HG02798 (cell line): ENCODE measurements at regions not wholly inside any gene's neighbourhood (a gene's known extent, or its start where the extent isn't known, plus 50 kb on each side); places are given as distances from the start of the nearest gene placed in this dataset.

Experiments used
- ATAC-seq: cut with Tn5 transposase; IDR thresholded peaks from one replicate; pipeline ENCODE4 v1.9.1; 2021; ENCODE audit warnings: mild to moderate bottlenecking; ENCODE audit not compliant: unreplicated experiment, poor library complexity

DNA sequence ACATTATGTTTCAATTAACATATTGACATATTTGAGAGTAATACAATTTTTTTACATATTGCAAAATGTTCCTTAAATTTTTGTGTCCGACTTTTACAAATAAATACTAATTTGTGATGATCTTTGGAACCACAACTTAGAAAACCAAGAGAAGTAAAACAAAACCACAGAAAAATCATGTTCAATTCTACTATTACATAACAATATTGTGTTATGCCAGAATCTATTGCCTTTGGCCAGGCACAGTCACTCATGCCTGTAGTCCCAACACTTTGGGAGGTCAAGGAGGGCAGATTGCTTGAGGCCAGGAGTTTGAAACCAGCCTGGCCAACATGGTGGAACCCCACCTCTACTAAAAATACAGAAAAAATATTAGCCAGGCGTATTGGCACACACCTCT is 92.8 kb upstream of the APCDD1 start:
- ATAC-seq = no peak

DNA sequence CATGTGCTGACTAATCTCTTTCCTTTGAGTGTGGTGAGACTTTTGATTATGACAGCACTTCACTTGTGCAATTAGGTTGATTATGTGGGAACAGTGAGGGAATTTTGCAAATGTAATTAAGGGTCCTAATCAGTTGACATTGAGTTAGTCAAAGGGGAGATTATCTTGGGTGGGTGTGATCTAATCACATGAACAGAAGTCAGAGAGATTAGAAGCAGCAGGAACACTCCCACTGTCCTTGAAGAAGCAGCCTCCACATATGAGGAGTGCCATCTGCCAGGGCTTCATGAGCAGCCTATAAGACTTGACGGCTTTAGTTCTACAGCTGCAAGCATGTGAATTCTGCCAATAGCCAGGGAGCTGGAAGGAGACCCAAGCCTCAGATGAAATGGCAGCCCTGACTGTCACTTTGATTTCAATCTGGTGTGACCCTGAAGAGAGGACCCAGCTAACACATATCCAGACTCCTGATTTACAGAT is 89.4 kb upstream of the APCDD1 start:
- no peak for ATAC-seq

DNA sequence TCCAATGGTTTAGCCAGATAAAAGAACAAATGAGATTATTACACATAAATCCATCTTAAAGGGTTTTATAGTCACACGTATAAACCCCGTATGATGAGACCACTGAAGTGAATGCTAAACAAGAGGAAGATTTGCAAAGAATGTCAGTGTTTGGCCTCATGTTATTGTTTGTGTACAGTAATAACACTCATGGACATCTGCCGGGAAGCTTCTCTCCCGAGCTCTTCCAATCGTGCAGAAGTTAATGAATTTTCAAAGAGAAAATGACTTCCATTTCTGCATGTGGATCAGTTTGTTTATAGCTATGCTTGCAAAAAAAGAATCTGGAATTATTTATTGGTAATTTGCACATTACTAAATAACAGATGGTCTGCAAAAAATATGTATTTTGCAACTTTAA is 88.5 kb upstream of the APCDD1 start:
- ATAC-seq = no peak

DNA sequence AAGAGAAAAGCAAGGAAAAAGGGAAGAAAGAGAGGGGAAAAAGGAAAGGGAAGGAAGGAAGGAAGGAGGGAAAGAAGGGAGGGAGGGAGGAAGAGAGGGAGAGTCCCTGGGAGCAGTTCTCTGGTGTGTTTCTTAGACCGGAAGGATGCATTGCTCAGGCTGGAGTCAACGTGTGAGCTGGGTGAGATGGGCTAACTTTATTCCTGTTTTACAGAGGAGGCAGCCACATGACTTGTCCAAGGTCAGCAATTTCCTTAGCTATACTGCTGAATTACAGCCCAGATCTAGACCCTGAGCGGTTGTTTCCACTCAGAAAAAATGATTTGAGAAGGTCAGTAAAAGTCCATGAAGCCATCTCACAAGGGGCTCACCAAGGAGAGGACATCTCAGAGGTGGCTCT is 86.6 kb upstream of the APCDD1 start:
- no peak for ATAC-seq

DNA sequence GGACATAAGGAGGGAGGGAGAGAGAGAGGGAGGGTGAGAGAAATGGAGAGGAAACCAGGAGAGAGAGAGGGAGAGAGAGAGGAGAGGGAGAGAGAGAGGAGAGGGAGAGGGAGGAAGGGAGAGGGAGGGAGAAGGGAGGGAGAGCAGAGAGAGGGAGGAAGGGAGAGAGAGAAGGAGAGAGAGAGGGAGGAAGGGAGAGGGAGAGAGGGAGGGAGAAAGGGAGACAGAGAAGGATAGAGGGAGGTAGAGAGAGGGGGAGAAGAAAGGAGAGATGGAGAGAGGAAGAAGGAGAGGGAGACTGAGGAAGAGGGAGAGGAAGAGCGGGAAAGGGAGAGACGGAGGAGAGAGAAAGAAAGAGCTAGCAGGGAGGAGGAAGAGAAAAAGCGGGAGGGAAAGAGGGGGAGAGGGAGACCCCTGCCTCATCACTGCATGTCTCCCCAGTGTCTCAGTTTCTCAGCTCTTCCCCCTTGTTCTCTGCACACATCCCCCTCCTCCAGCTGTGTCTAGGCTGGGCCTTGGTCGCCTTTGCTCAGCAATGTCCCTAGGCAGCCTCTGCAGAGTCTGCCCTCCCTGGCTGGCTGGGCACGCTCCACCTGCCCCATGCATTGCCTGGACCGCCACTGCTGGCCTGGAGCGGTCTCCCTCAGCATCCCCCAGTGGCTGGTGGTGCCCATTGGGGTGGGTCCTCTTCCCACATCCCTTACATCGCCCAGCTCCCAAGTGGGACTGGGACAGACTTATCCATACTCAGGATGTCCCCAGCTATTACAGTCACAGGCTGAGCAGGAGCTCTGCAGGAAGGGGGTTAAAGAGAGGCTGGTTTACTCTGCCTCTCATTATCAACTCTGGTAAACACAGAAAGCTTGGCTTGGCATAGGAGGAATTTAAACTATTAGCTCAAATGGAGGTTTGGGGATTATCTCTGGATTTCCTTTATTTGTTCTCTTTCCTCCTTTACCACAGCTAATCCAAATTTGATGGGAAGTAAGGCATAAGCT is 85.7 kb upstream of the APCDD1 start:
- ATAC-seq = no peak

DNA sequence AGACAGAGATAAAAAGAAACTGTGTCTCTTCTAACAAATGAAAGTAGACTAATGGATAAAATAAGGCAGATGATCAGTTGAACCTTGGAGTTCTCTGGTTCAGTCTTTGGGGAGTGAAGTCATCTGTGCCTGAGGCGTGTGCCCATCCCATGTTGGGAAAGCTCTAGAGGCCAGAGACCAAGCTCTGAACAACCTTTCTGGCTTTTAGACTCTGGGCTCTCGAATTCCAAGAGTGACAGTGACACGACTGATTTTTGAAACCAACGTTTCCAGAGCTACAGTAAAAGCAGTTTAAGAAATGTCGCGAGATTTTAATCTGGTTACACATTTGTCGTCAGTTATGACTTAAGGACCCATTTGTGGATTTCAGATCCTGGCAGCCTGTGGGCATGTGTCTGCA is 83.7 kb upstream of the APCDD1 start:
- no peak for ATAC-seq

DNA sequence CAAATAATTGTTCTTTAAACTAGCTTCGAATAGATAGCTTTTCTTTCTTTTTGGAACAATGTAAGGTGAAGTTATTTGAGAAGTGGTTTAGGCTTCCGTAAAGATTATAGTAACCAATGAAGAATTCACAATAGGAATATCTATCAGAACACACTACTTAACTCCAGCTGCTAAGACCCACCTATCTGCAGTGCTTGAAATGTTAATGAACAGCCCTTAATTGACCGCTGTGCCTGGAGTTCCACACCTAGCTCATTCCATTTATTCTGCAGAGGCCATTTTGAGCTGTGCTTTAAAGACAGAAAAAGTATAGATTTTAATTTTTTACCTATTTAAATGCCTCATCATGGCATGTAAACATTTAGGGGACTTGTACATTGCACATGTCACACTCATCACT is 83.3 kb upstream of the APCDD1 start:
- no peak for ATAC-seq

DNA sequence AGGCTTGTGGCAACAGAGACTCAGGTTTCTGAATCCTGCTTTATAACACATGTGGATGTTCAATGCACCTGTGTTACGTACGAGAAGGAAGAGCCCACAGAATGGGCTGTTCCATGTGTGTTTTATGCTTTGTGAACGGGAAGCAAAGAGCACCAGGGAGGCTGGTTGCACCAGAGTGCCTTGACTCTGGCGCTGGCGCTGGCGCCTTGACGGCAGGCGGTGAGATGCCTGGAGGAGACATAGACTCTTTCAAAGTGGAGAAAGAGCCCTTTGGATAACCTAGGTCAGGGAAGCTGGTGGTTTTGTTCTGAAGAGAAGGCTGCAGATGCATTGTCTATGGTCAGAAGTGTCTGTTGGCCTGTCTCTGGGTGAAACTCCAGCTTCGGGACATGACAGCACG is 80.2 kb upstream of the APCDD1 start:
- no peak for ATAC-seq

DNA sequence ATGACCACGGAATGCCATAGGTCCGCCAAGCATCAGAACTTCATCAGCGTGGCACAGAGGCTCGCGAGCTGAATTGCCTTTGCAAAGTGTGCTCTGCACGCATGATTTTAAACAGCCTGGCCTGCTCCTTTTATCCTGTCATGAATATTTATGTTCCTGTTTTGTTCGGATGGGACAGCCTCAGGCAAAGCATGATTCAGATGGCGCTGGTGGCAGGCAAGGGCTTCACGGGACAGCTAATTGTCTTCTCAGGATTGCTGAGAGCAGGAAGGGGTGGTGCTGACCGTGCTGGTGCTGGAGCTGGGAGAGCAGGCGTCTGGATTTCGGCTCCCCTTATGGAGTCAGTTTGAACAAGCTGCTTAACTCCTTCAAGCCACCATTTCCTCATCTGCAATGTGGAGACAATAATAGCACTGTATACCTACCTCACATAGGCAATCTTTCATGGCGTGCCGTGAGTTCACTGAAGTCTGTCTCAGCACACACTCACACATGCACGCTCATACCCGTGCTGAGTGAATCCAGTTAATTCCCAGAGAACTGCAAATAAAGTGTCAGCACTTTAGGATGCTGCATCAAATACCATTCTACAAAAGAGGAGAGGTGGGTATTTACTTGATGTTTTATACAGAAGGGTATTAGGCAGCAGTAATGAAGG is 79.7 kb upstream of the APCDD1 start:
- no peak for ATAC-seq

DNA sequence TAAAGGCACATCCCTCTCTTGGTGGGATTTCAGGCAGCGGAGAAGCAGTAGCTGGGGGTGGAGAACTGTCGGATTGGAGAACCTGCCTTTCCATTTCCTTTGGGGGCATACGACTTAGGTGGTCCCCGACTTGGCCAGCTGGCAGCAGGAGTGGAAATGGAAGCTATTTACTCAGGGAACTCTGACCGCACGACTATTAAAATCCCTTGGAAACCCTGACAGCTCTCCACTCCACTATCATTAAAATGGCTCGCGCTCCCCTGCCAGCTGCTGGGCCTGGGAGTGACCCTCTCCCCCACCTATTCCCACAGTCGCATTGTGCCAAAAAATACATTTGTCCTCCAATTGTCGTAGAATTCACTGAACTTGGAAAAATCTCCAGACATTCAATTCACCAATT is 77.7 kb upstream of the APCDD1 start:
- ATAC-seq = no peak

DNA sequence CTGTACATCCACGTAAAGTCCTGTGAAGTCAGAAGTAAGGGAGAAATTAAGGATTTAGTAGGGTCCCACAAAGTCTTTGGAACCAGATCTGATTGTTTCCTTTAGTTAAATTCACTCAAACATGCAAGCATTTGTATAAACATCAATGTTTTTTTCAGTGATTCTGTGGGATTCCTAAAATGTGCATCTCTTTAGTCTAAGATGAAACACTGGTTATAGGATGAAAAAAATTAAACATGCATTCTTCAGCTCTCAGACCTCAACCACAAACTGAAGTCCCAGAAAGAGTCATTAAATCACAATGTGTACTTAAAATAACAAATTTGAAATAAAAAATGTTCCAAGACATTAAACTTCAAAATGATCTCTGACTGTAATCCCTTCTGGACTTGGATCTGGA is 76.5 kb upstream of the APCDD1 start:
- no peak for ATAC-seq

DNA sequence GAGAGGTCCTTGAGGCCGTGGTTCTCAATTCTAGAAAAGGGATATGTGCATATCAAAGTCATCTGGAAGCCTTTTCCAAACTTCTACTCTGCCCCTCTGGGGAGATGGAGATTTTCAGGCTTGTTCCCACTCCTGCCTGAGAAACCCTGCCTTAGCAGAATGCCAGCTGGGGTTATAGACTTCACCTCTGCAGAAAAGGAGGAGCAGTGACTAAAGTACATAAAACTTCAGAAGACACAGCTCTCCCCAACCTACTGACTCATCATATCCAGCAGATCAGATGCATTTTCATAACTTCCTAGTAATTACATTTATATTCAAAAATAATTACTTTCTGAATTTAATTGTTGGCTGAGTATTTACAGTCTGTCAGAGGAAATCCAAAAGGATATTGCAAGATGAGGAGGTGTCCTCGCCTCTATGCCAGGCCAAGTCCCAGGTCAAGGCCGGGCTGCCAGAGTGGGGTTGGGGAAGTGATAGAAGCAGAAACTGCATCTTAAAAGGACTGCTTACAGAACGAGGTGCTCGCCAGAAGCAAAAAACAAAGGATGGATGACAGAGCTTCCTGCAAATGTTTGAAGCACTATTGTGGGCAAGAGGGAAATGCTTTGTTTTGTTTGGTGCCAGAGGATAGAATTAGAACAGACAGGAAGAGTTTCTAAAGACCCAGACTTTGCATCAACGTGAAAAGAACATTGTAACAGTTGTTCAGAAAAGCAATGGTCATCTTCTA is 75.6 kb upstream of the APCDD1 start:
- ATAC-seq = no peak

DNA sequence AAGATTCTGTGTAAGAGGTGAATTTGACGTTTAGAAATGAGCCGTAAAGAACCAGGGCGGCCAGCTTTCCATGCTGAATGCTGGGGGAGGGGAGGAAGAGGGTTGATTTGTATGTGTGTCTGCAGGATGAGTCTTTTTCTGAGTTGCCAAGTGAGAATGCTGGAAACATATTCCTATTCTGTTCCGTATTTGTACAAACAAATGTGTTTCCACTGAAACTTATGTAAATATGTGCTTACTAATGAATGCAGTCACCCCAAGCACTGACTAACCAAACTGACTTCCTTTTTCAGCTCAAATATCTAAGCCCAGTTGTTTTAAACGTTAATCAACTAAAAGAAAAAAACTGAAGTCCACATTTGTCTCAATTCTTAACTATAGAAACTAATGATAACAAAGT is 74.9 kb upstream of the APCDD1 start:
- no peak for ATAC-seq

DNA sequence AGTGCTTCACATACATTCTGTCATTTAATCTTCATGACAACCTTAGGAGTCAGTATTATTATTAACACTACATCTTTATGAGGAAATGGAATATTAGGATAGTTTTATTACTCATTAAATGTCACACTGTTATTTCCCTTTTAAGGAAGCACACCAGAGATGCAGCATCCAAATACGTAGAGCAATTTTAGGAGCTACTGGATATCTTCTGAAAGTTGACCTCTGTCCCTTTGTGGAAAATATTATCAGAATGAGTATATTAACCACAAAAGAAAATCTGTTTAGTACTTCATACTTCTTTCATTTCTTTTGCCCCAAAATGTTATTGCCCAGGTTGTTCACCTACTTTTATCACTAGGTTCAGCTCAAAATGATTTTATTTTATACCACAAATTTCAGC is 72.9 kb upstream of the APCDD1 start:
- no peak for ATAC-seq

DNA sequence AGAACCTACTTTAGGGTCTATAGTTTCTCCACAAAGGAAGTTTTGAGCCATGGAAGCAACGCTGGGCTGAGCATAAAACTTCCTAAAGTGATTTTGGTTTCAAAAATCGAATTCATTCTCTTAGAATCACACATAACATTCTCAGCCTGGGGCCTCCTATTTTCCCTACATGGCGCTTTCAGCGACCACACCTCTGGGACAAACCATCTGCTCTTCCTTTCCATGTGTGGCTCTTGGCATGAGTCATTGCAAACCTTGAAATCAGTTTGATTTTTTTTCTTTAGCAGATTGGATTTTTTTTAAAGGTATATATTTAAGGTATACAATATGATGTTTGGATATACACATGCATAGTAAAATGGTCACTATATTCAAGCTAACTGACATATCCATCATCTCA is 72.5 kb upstream of the APCDD1 start:
- ATAC-seq = no peak

DNA sequence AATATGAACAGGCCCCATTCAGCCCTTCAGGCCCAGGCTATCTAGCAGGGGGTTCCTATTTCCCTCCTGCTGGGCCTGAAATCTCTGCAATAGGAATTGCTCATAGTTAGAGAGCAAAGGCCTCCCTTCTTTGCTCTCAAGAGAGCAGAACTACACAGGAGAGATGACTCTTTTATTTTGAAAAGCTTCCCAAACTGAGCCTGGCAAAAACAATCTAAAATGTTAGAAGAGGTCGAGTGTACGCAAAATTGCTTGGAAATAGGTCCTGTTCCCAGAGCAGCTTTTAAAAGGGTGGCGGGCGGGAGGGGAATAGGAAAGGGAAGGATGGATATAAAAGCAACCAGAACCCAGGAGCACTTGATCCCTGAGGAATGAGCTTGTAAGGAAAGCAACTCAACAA is 68.4 kb upstream of the APCDD1 start:
- no peak for ATAC-seq

DNA sequence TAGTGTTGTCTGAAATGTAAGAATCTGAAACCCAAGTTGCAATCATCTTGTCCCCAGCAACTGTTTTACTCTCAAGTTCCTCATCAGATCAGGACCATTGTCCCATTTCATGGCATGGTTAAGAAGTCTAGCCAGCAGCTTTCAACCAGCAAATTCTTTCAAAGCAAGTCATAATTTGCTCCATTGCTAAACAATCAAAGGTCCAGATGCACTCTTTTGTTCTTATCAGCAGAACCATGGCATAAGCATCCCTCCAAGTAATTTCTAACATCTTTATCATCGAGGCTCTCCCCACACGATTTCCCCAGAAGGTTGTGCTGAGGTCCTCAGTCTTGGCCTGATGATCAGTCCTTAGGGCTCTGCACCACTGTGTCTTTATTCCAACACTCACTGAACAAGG is 67.5 kb upstream of the APCDD1 start:
- no peak for ATAC-seq

DNA sequence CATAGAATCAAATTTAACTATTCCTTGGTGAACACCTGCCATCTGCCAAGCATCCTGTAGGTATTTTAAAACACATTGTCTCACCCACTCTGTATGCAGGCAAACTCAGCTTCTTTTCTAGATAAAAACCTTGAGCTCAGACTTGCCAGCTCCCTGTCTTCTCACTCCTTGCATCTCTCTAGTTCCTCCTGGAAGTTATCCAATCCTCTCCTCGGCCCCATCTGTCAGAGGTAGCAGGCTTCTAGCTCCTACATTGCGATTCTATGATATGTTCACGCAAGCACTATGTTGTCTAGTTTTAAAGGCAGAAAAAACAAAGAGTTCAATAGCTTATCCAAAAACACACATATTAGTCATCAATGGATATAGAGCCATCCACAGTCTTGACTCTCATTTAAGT is 67.0 kb upstream of the APCDD1 start:
- ATAC-seq = no peak

DNA sequence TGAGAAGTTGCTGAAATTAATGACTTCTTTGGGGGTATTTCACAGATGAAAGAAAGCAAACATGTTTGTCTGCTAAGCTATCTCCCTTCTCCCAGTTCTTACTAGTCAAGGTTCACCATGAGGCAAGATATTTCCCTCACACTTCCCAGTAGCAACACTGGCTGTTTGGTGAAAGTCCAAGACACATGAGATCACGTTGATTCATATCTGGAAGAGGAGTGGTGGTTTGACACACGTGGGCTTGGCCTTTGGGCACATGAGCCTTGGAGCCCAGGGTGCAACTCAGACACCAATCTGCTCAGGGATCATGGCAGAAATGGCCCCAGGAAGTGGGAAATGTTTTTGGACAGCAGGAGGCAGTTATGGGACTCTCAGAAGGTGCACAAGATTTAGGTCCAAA is 66.1 kb upstream of the APCDD1 start:
- no peak for ATAC-seq

DNA sequence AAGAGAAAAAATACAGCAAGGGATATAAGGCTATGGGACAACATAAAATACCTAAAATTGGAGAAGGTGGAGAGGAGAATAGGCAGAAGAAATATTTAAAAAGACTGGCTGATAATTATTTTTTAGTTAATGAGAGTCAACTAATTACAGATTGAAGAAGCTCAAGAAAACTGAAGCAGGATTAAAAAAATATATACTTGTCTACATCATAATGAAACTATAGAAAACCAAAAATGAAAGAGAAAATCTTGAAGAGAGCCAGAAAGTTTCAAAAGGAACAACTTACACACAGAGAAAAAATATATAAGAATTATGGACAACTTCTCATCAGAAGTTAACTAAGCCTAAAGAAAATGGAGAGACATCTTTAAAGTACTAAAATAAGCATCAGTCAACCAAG is 62.9 kb upstream of the APCDD1 start:
- ATAC-seq = peak; percentile 75

DNA sequence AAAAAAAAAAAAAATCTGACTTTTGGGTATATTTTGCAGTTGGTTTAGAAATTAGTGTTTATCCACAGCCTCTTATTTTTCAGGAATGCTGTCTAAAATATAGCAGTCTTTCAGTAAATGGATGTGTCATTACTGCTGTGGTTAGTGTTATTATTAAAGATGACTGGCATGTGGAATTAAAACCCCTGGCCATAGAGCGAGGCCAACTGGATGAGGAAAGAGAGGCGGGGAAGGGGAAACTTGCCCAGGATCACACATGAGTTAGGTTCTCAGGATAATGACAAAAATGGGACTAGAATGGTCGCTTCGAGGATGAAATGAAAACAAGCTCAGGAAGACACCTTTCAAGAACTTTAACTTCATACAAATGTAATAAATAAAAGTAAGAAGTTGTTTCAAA is 57.4 kb upstream of the APCDD1 start:
- no peak for ATAC-seq
